ENCODE measurements at regions not wholly inside any gene's neighbourhood (a gene's known extent, or its start where the extent isn't known, plus 50 kb on each side); places are given as distances from the start of the nearest gene placed in this dataset.

DNA sequence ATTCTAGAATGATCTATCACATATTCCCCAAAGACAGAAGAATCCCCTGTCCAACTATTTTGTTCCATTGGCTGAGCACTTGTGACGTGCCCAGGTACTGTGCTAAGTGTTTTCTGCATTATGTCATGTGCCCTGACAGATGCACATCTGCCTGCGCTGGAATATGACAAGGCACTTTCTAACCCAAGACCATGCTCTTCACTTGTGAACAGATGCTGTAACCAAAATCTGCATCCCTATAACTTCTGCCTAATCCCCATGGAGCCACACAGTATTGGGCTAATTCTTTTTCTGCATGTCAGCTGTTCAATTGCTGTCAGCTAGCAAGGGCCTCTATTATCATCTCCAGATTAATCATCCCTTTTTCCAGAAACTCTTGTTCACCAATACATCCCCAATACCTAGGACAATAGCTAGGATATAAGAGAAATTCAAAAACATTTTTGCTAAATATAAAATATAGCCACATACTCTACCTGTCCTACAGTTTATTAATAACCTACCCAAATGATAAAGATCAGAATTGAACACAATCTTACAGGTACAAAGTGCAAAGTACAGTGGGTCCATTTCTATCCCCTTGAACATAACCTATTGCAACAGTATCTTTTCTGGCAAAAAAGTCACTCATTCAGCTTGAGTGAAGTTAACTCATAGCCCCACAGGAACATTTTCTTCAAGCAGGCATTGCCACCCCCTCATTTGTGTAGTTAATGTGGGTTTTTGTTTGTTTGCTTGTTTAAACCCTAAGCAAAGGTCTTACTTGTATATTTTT lies 109.4 kb upstream of the LRRN1 start:
- Histone ChIP-seq H3K14ac (ENCODE audit: insufficient read length) (no peak overlapping the region), H3K36me3 (ENCODE audit: control insufficient read depth in 2 of 4, insufficient read depth in 4 of 4, low read length in 3 of 4) (no peaks in the 10 kb centered on the region), H3K79me2 (ENCODE audit: control insufficient read depth in 1 of 2, insufficient read depth in 2 of 2, low read length in 2 of 2) (no peaks in the 10 kb centered on the region), H3K9me3 (ENCODE audit: insufficient read depth in 2 of 2, low read depth in 1 of 2, low read length in 1 of 2) (peaks cover 11 to 17% of the 10 kb centered on the region in 2 experiments; a peak in 3 of 4 replicates), H3K27ac (ENCODE audit: low read depth, low read length) (no peak overlapping the region), H2BK12ac (ENCODE audit: low read depth, low read length) (no peak overlapping the region), H3K4me3 (ENCODE audit: extremely low read depth in 1 of 4, insufficient read depth in 2 of 4, low read depth in 3 of 4, low read length in 4 of 4) (no peak overlapping the region), H4K8ac (ENCODE audit: extremely low read depth, insufficient read depth, low read length) (no peak overlapping the region), H3K79me1 (ENCODE audit: low read depth, low read length) (no peaks in the 10 kb centered on the region), H2BK120ac (replicated peaks; ENCODE audit: low read depth, low read length) (no peak overlapping the region), H3K9ac (replicated peaks in 1 of 4; ENCODE audit: extremely low read depth in 1 of 4, low read depth in 3 of 4, low read length in 3 of 4) (no peak overlapping the region), H4K91ac (replicated peaks; ENCODE audit: insufficient read length, low read length) (no peak overlapping the region), H3K4ac (replicated peaks; ENCODE audit: insufficient read length, low read depth, low read length) (no peak overlapping the region), H2BK5ac (ENCODE audit: low read depth, low read length) (no peak overlapping the region), H2AK5ac (ENCODE audit: low read depth, low read length) (no peak overlapping the region), H3K23ac (ENCODE audit: insufficient read length) (no peak overlapping the region), H3K4me1 (replicated peaks in 1 of 4; ENCODE audit: control insufficient read depth in 3 of 4, insufficient read depth in 4 of 4, low read length in 3 of 4) (no peaks in the 10 kb centered on the region), H2AFZ (ENCODE audit: low read length) (no peak overlapping the region), H4K20me1 (replicated peaks in 1 of 2; ENCODE audit: control insufficient read depth in 1 of 2, insufficient read depth in 2 of 2, low read length in 2 of 2) (no peaks in the 10 kb centered on the region), H3K27me3 (replicated peaks in 1 of 4; ENCODE audit: control insufficient read depth in 3 of 4, extremely low read depth in 1 of 4, insufficient read depth in 3 of 4, low read length in 3 of 4) (no peaks in the 10 kb centered on the region), H2BK20ac (ENCODE audit: low read length) (no peak overlapping the region), H3K23me2 (ENCODE audit: low read depth, low read length) (no peaks in the 10 kb centered on the region), H3K18ac (ENCODE audit: extremely low read depth, low read length) (no peak overlapping the region), H3K4me2 (ENCODE audit: insufficient read depth in 1 of 2, low read depth in 2 of 2, low read length in 2 of 2) (no peak overlapping the region), H4K5ac (ENCODE audit: insufficient read length, low read depth, low read length) (no peak overlapping the region), H3K56ac (replicated peaks; ENCODE audit: insufficient read length, low read depth, low read length) (no peak overlapping the region), H2BK15ac (ENCODE audit: low read length) (no peak overlapping the region)
- FAIRE-seq, result no peak
- ChIA-PET CTCF (ENCODE audit: partially characterized antibody) (interaction anchor here (0.6 kb wide), 1 partner anchor 86 kb away, joined by 3 read pairs; no protein-coding TSS in a partner anchor), POLR2A (ENCODE audit: partially characterized antibody) (no interaction called here)
- no peak for DNase-seq (ENCODE audit: low read depth in 1 of 2, low spot score in 2 of 2)
- WGBS, 2 experiments (ENCODE audit: extremely low coverage in 1 of 2, insufficient coverage in 1 of 2, insufficient read length in 1 of 2, insufficient replicate concordance in 2 of 2, low coverage in 1 of 2, low lambda C conversion rate in 2 of 2, missing lambda C conversion rate in 1 of 2), result 95% methylated on average over 2 of the region's 2 CpGs; no CpG with 5 or more reads in 1 of the 2 experiments
- no peak for TF ChIP-seq KDM1A (IDR thresholded peaks at IDR 0.05; ENCODE audit: borderline replicate concordance, low read length)

All from H1 (cell line).